GM21423 (cell line): ENCODE measurements at regions not wholly inside any gene's neighbourhood (a gene's known extent, or its start where the extent isn't known, plus 50 kb on each side); places are given as distances from the start of the nearest gene placed in this dataset.
"Not testable (repeated sequence)": the region's sequence is repeated elsewhere in the genome, so short reads cannot be mapped to it uniquely, and the experiment has no call there.

Experiments
- ATAC-seq: cut with Tn5 transposase; IDR thresholded peaks from one replicate; pipeline ENCODE4 v1.9.1; 2021; ENCODE audit warnings: mild to moderate bottlenecking, moderate library complexity; ENCODE audit not compliant: unreplicated experiment

- no peak for ATAC-seq
These were observed 128.9 kb upstream of the VWC2 start for GRCh38 chr7:49644396-49645166.

- ATAC-seq: no peak
These were observed 128.1 kb upstream of the VWC2 start for GRCh38 chr7:49645296-49645695.

- no peak for ATAC-seq
These were observed 113.2 kb upstream of the VWC2 start for GRCh38 chr7:49660170-49660783.

- no peak for ATAC-seq
These were observed 112.5 kb upstream of the VWC2 start for GRCh38 chr7:49660976-49661375.

- ATAC-seq: not testable (repeated sequence)
These were observed 107.5 kb upstream of the VWC2 start for GRCh38 chr7:49665963-49666362.

- no peak for ATAC-seq
These were observed 106.7 kb upstream of the VWC2 start for GRCh38 chr7:49666764-49667163.

GRCh38 chr7:49669285-49669684, 104.2 kb upstream of the VWC2 start:
- no peak for ATAC-seq

GRCh38 chr7:49669692-49670260, 103.7 kb upstream of the VWC2 start:
- no peak for ATAC-seq

- no peak for ATAC-seq
These were observed 102.4 kb upstream of the VWC2 start for GRCh38 chr7:49670991-49671390.

- no peak for ATAC-seq
These were observed 80.9 kb upstream of the VWC2 start for GRCh38 chr7:49692516-49692915.

- no peak for ATAC-seq
These were observed 77.5 kb upstream of the VWC2 start for GRCh38 chr7:49695971-49696370.

GRCh38 chr7:49700841-49701240, 72.6 kb upstream of the VWC2 start:
- ATAC-seq: no peak

- ATAC-seq: no peak
These were observed 71.3 kb upstream of the VWC2 start for GRCh38 chr7:49702099-49702498.

- ATAC-seq: no peak
These were observed 70.1 kb upstream of the VWC2 start for GRCh38 chr7:49703337-49703736.

- no peak for ATAC-seq
These were observed 69.6 kb upstream of the VWC2 start for GRCh38 chr7:49703881-49704280.

- ATAC-seq: no peak
These were observed 67.3 kb upstream of the VWC2 start for GRCh38 chr7:49706106-49706505.

- no peak for ATAC-seq
These were observed 65.5 kb upstream of the VWC2 start for GRCh38 chr7:49707891-49708290.

- no peak for ATAC-seq
These were observed 64.8 kb upstream of the VWC2 start for GRCh38 chr7:49708590-49708989.

- not testable (repeated sequence) for ATAC-seq
These were observed 62.2 kb upstream of the VWC2 start for GRCh38 chr7:49711072-49711723.

- ATAC-seq: no peak
These were observed 59.3 kb upstream of the VWC2 start for GRCh38 chr7:49714182-49714581.

- no peak for ATAC-seq
These were observed 58.0 kb upstream of the VWC2 start for GRCh38 chr7:49715486-49715885.

GRCh38 chr7:49717547-49717946, 55.9 kb upstream of the VWC2 start:
- no peak for ATAC-seq
